K562 (cell line): ENCODE measurements at regions not wholly inside any gene's neighbourhood (a gene's known extent, or its start where the extent isn't known, plus 50 kb on each side); places are given as distances from the start of the nearest gene placed in this dataset.

Experiments used
- ARID1B ChIP-seq: fragments of 450-650 bp; IDR thresholded peaks from 2 replicates; pipeline ENCODE4 v1.6.1; 2016; ENCODE audit warnings: antibody characterized with exemption, mild to moderate bottlenecking, inconsistent platforms
- CBFA2T3 ChIP-seq: fragments of 450-650 bp; IDR thresholded peaks from 2 replicates; pipeline ENCODE4 v1.6.1; 2017
- CTBP1 ChIP-seq: fragments of 450-650 bp; IDR thresholded peaks from 2 replicates; pipeline ENCODE4 v1.6.1; 2016; ENCODE audit warnings: borderline replicate concordance
- ESRRA ChIP-seq: fragments of 450-650 bp; IDR thresholded peaks from 2 replicates; pipeline ENCODE4 v1.6.1; 2014; ENCODE audit warnings: low read depth, mild to moderate bottlenecking, moderate library complexity, borderline replicate concordance
- ETS2 ChIP-seq: IDR thresholded peaks from 2 replicates; pipeline ENCODE4 v1.6.1; 2016; ENCODE audit warnings: borderline replicate concordance, missing genetic modification characterization, mild to moderate bottlenecking, moderate library complexity, missing compliant biosample characterization; ENCODE audit not compliant: poor library complexity, severe bottlenecking
- FOXJ3 ChIP-seq: sonication (generic); formaldehyde crosslinking; IDR thresholded peaks from 2 replicates; pipeline ENCODE4 v1.4.0; 2020; ENCODE audit warnings: mild to moderate bottlenecking, missing genetic modification reagents
- JUNB ChIP-seq: fragments of 450-650 bp; formaldehyde crosslinking; conservative IDR thresholded peaks from 2 replicates; pipeline ENCODE4 v1.4.0; 2020; ENCODE audit warnings: mild to moderate bottlenecking
- MBD2 ChIP-seq: sonication (generic); IDR thresholded peaks from 2 replicates; pipeline ENCODE4 v1.6.1; 2016; ENCODE audit warnings: low read depth, borderline replicate concordance
- POLR2AphosphoS2 ChIP-seq: IDR thresholded peaks from 2 replicates; pipeline ENCODE4 v1.6.1; 2012; ENCODE audit warnings: low read length, improper control_type of control experiment
- TAF15 ChIP-seq: fragments of 200-400 bp; formaldehyde crosslinking; IDR thresholded peaks from 2 replicates; pipeline ENCODE4 v1.6.1; 2017; ENCODE audit warnings: mild to moderate bottlenecking, low read depth, low read length, moderate library complexity
- TCFL5 ChIP-seq: fragments of 250-450 bp; sonication (Bioruptor Pico); conservative IDR thresholded peaks from 2 replicates; pipeline ENCODE4 v1.6.1; 2021; ENCODE audit warnings: mild to moderate bottlenecking, moderate library complexity, matching md5 sums
- ZKSCAN3 ChIP-seq: fragments of 250-450 bp; sonication (Bioruptor Pico); IDR thresholded peaks from 2 replicates; pipeline ENCODE4 v1.4.0; 2020
- ZNF121 ChIP-seq: sonication (generic); formaldehyde crosslinking; conservative IDR thresholded peaks from 2 replicates; pipeline ENCODE4 v1.8.0; 2022; ENCODE audit warnings: missing genetic modification reagents
- TF ChIP-seq, protein P1 (sequence below): fragments of 250-450 bp; sonication (Bioruptor Pico); IDR thresholded peaks from 2 replicates; pipeline ENCODE4 v1.4.0; 2020; ENCODE audit warnings: mild to moderate bottlenecking, moderate library complexity
- TF ChIP-seq, protein P2 (sequence below): fragments of 450-650 bp; IDR thresholded peaks from 2 replicates; pipeline ENCODE4 v1.7.1; 2018; ENCODE audit warnings: mild to moderate bottlenecking, low read depth; ENCODE audit not compliant: partially characterized antibody
- TF ChIP-seq, protein P3 (sequence below), 2 experiments: fragments of 450-650 bp in 1 of 2; sonication (generic) in 1 of 2; formaldehyde crosslinking in 1 of 2; IDR thresholded peaks in 1 of 2; conservative IDR thresholded peaks in 1 of 2; 2 replicates each; pipeline versions ENCODE4 v1.6.1 to v1.8.1; 2016 to 2023; ENCODE audit warnings: mild to moderate bottlenecking in 2 of 2, moderate library complexity in 2 of 2, inconsistent platforms in 1 of 2, missing genetic modification reagents in 1 of 2
- TF ChIP-seq, protein P4 (sequence below): fragments of 450-650 bp; conservative IDR thresholded peaks from 2 replicates; pipeline ENCODE4 v1.6.1; 2016; ENCODE audit warnings: missing genetic modification characterization, low read depth, mild to moderate bottlenecking, missing compliant biosample characterization, moderate library complexity

DNA sequence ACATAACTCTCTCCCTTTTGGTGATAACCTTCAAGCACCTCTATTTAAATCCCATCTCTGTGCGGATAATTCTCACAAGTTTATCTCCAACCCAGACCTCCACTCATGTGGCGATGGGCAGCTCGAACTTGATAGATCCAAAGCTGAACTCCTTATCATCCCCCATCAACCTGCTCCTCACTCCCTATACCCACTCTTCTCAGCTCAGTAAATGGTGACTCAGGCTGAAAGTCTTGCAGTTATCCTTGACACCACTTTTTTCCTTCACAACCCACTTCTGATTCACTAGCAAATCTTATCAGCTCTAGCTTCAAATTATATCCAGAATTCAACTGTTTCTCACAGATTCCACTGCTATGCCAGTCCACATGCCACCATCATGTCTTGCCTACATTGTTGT lies 155.3 kb upstream of the STXBP5 start (continued):
- TF ChIP-seq, protein P1, sequence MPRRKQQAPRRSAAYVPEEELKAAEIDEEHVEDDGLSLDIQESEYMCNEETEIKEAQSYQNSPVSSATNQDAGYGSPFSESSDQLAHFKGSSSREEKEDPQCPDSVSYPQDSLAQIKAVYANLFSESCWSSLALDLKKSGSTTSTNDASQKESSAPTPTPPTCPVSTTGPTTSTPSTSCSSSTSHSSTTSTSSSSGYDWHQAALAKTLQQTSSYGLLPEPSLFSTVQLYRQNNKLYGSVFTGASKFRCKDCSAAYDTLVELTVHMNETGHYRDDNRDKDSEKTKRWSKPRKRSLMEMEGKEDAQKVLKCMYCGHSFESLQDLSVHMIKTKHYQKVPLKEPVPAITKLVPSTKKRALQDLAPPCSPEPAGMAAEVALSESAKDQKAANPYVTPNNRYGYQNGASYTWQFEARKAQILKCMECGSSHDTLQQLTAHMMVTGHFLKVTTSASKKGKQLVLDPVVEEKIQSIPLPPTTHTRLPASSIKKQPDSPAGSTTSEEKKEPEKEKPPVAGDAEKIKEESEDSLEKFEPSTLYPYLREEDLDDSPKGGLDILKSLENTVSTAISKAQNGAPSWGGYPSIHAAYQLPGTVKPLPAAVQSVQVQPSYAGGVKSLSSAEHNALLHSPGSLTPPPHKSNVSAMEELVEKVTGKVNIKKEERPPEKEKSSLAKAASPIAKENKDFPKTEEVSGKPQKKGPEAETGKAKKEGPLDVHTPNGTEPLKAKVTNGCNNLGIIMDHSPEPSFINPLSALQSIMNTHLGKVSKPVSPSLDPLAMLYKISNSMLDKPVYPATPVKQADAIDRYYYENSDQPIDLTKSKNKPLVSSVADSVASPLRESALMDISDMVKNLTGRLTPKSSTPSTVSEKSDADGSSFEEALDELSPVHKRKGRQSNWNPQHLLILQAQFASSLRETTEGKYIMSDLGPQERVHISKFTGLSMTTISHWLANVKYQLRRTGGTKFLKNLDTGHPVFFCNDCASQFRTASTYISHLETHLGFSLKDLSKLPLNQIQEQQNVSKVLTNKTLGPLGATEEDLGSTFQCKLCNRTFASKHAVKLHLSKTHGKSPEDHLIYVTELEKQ (CRISPR knock-in tag): no peak
- TF ChIP-seq FOXJ3 (CRISPR knock-in tag): no peak
- no peak for TF ChIP-seq ESRRA
- TF ChIP-seq CBFA2T3: peak; percentile 57; the same call in 1 of the 2 replicates
- TF ChIP-seq CTBP1: no peak
- TF ChIP-seq POLR2AphosphoS2: no peak
- TF ChIP-seq, protein P2, sequence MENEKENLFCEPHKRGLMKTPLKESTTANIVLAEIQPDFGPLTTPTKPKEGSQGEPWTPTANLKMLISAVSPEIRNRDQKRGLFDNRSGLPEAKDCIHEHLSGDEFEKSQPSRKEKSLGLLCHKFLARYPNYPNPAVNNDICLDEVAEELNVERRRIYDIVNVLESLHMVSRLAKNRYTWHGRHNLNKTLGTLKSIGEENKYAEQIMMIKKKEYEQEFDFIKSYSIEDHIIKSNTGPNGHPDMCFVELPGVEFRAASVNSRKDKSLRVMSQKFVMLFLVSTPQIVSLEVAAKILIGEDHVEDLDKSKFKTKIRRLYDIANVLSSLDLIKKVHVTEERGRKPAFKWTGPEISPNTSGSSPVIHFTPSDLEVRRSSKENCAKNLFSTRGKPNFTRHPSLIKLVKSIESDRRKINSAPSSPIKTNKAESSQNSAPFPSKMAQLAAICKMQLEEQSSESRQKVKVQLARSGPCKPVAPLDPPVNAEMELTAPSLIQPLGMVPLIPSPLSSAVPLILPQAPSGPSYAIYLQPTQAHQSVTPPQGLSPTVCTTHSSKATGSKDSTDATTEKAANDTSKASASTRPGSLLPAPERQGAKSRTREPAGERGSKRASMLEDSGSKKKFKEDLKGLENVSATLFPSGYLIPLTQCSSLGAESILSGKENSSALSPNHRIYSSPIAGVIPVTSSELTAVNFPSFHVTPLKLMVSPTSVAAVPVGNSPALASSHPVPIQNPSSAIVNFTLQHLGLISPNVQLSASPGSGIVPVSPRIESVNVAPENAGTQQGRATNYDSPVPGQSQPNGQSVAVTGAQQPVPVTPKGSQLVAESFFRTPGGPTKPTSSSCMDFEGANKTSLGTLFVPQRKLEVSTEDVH: no peak
- TF ChIP-seq ZKSCAN3: no peak
- TF ChIP-seq, protein P3, sequence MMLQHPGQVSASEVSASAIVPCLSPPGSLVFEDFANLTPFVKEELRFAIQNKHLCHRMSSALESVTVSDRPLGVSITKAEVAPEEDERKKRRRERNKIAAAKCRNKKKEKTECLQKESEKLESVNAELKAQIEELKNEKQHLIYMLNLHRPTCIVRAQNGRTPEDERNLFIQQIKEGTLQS (IDR thresholded peaks at IDR 0.05): 0 out of 2 replicates have a peak, but pooled peaks have one; percentile 9
- TF ChIP-seq, protein P3 (CRISPR knock-in tag; conservative IDR thresholded peaks at IDR 0.05): no peak
- TF ChIP-seq TCFL5: no peak
- TF ChIP-seq ARID1B: 0 out of 2 replicates have a peak, but pooled peaks have one; percentile 30
- no peak for TF ChIP-seq TAF15
- no peak for TF ChIP-seq MBD2
- no peak for TF ChIP-seq ETS2
- TF ChIP-seq JUNB (CRISPR knock-in tag): no peak
- no peak for TF ChIP-seq ZNF121 (CRISPR knock-in tag)
- TF ChIP-seq, protein P4, sequence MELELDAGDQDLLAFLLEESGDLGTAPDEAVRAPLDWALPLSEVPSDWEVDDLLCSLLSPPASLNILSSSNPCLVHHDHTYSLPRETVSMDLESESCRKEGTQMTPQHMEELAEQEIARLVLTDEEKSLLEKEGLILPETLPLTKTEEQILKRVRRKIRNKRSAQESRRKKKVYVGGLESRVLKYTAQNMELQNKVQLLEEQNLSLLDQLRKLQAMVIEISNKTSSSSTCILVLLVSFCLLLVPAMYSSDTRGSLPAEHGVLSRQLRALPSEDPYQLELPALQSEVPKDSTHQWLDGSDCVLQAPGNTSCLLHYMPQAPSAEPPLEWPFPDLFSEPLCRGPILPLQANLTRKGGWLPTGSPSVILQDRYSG (tag): no peak
